ENCODE measurements at regions not wholly inside any gene's neighbourhood (a gene's known extent, or its start where the extent isn't known, plus 50 kb on each side); places are given as distances from the start of the nearest gene placed in this dataset.

GRCh38 chr17:79164913-79165695, 90.5 kb downstream of the ENGASE start:
- DNase-seq: no peak

- DNase-seq: no peak
These were observed 89.8 kb downstream of the ENGASE start for GRCh38 chr17:79164408-79164807.

GRCh38 chr17:79163071-79163470, 88.4 kb downstream of the ENGASE start:
- no peak for DNase-seq

- no peak for DNase-seq
These were observed 87.7 kb downstream of the ENGASE start for GRCh38 chr17:79162012-79162963.

GRCh38 chr17:79160980-79161636, 86.5 kb downstream of the ENGASE start:
- no peak for DNase-seq

GRCh38 chr17:79159926-79160325, 85.3 kb downstream of the ENGASE start:
- no peak for DNase-seq

- DNase-seq: no peak
These were observed 84.8 kb downstream of the ENGASE start for GRCh38 chr17:79159471-79159870.

- DNase-seq: no peak
These were observed 82.0 kb downstream of the ENGASE start for GRCh38 chr17:79156463-79157095.

- no peak for DNase-seq
These were observed 81.1 kb downstream of the ENGASE start for GRCh38 chr17:79155701-79156100.

GRCh38 chr17:79154951-79155585, 80.4 kb downstream of the ENGASE start:
- DNase-seq: no peak

- no peak for DNase-seq
These were observed 79.8 kb downstream of the ENGASE start for GRCh38 chr17:79154446-79154845.

- DNase-seq: no peak
These were observed 78.9 kb downstream of the ENGASE start for GRCh38 chr17:79153367-79154130.

GRCh38 chr17:79152636-79153035, 78.0 kb downstream of the ENGASE start:
- no peak for DNase-seq

GRCh38 chr17:79152110-79152509, 77.5 kb downstream of the ENGASE start:
- DNase-seq: no peak

- no peak for DNase-seq
These were observed 76.2 kb downstream of the ENGASE start for GRCh38 chr17:79150799-79151198.

GRCh38 chr17:79150035-79150733, 75.6 kb downstream of the ENGASE start:
- no peak for DNase-seq

GRCh38 chr17:79148584-79148983, 74.0 kb downstream of the ENGASE start:
- no peak for DNase-seq

GRCh38 chr17:79147746-79148506, 73.3 kb downstream of the ENGASE start:
- no peak for DNase-seq

- no peak for DNase-seq
These were observed 71.9 kb downstream of the ENGASE start for GRCh38 chr17:79146562-79146961.

- DNase-seq: no peak
These were observed 70.9 kb downstream of the ENGASE start for GRCh38 chr17:79145548-79145947.
